Endodermal cell (in vitro differentiated cells): ENCODE measurements at regions not wholly inside any gene's neighbourhood (a gene's known extent, or its start where the extent isn't known, plus 50 kb on each side); places are given as distances from the start of the nearest gene placed in this dataset.
A peak's percentile ranks its signal among the peaks of the same experiment; 100 is the strongest.

ENCODE experiments used
- DNase-seq: peaks from one replicate; pipeline ENCODE4 v3.0.0-alpha.2; 2017
- H3K27ac ChIP-seq: 2 replicates; pipeline ENCODE4 v1.5.1; 2013; ENCODE audit warnings: mild to moderate bottlenecking, low read depth, low read length, moderate library complexity
- H3K27me3 ChIP-seq: 2 replicates; pipeline ENCODE4 v1.6.1; 2013; ENCODE audit warnings: mild to moderate bottlenecking, low read length, moderate library complexity; ENCODE audit not compliant: insufficient read depth, control insufficient read depth, poor library complexity, severe bottlenecking
- H3K36me3 ChIP-seq: 2 replicates; pipeline ENCODE4 v1.7.0; 2013; ENCODE audit warnings: mild to moderate bottlenecking, low read length, moderate library complexity; ENCODE audit not compliant: control insufficient read depth, insufficient read depth
- H3K4me1 ChIP-seq: one replicate; pipeline ENCODE4 v1.7.0; 2013; ENCODE audit warnings: low read length; ENCODE audit not compliant: control insufficient read depth, insufficient read depth
- H3K4me3 ChIP-seq: 2 replicates; pipeline ENCODE4 v1.5.1; 2013; ENCODE audit warnings: mild to moderate bottlenecking, low read length, moderate library complexity
- H3K9ac ChIP-seq: 2 replicates; pipeline ENCODE4 v1.6.1; 2013; ENCODE audit warnings: mild to moderate bottlenecking, low read length, moderate library complexity; ENCODE audit not compliant: poor library complexity, severe bottlenecking; ENCODE audit errors: extremely low read depth
- H3K9me3 ChIP-seq: 2 replicates; pipeline ENCODE4 v1.6.1; 2013; ENCODE audit warnings: mild to moderate bottlenecking, low read length, moderate library complexity; ENCODE audit not compliant: control insufficient read depth
- H3K27ac Mint-ChIP-seq: 2 replicates; pipeline ENCODE4 v1.8.0; 2020; ENCODE audit warnings: mixed read lengths
- H3K27me3 Mint-ChIP-seq: 2 replicates; pipeline ENCODE4 v1.8.0; 2021; ENCODE audit warnings: mild to moderate bottlenecking, mixed read lengths; ENCODE audit not compliant: insufficient read depth
- H3K36me3 Mint-ChIP-seq: 2 replicates; pipeline ENCODE4 v1.8.0; 2020; ENCODE audit warnings: low read depth, mixed read lengths
- H3K4me1 Mint-ChIP-seq: 2 replicates; pipeline ENCODE4 v1.8.0; 2020; ENCODE audit warnings: mixed read lengths
- H3K4me3 Mint-ChIP-seq: 2 replicates; pipeline ENCODE4 v1.8.0; 2020; ENCODE audit warnings: mild to moderate bottlenecking, moderate library complexity, mixed read lengths
- H3K9me3 Mint-ChIP-seq: 2 replicates; pipeline ENCODE4 v1.8.0; 2020; ENCODE audit warnings: mild to moderate bottlenecking, mixed read lengths
- WGBS, 2 experiments: methylation state at CpG; one replicate each; pipeline versions ENCODE4 v1.1.5 to v1.1.7; 2013; ENCODE audit warnings: missing lambda C conversion rate in 2 of 2, mixed read lengths in 1 of 2; ENCODE audit not compliant: insufficient coverage in 1 of 2, insufficient read length in 1 of 2; 5-methylcytosine and 5-hydroxymethylcytosine counted together
- TF ChIP-seq, protein P1 (sequence below): fragments of 200-600 bp; sonication (generic); conservative IDR thresholded peaks from 2 replicates; pipeline ENCODE4 v1.5.0; 2021; ENCODE audit warnings: antibody characterized with exemption, mild to moderate bottlenecking

DNA sequence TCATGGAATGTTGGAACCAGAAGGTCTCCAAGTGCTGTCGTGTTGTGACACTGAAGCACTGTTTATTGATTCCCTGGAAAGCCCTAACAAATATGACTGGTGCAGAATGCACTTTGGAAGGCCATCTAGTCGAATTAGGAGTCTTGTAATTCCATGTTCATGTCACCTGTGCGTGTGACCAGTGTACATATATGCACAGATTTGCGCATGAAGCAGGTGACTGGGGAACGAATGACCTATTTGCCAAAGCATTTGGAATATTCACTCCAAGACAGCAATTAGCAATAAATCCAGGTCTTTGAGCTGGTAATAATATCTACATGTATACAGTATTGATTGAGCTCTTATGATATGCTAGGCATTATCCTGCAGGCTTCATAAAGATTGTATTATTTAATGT is 177.5 kb upstream of the PFN2 start:
- peaks cover 10% of the 10 kb centered on the region for H3K4me1 Mint-ChIP-seq
- TF ChIP-seq, protein P1, sequence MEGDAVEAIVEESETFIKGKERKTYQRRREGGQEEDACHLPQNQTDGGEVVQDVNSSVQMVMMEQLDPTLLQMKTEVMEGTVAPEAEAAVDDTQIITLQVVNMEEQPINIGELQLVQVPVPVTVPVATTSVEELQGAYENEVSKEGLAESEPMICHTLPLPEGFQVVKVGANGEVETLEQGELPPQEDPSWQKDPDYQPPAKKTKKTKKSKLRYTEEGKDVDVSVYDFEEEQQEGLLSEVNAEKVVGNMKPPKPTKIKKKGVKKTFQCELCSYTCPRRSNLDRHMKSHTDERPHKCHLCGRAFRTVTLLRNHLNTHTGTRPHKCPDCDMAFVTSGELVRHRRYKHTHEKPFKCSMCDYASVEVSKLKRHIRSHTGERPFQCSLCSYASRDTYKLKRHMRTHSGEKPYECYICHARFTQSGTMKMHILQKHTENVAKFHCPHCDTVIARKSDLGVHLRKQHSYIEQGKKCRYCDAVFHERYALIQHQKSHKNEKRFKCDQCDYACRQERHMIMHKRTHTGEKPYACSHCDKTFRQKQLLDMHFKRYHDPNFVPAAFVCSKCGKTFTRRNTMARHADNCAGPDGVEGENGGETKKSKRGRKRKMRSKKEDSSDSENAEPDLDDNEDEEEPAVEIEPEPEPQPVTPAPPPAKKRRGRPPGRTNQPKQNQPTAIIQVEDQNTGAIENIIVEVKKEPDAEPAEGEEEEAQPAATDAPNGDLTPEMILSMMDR = no peak

DNA sequence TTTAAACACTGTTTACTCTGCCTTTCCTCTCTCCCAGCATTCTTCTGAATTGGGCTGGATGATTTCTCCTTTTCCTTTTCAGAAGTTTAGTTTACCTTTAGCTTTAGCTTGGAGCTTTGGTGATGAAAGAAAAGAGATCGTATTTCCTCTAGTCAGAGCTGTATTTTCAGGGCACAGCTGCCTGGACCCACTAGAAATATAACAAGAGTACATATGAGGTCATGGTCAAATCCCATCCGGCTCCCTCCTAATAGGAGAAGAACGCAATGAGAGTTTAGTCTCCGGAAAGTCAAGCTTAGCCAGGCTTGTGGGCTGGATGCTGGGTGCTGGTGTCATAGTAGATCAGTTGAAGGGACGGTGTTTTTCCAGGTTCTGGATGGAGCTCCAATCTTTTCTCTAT is 177.1 kb upstream of the PFN2 start:
- Mint-ChIP-seq H3K4me1 (peaks cover 14% of the 10 kb centered on the region), H3K4me3 (no peak overlapping the region), H3K36me3 (no peaks in the 10 kb centered on the region), H3K9me3 (no peaks in the 10 kb centered on the region), H3K27me3 (no peaks in the 10 kb centered on the region), H3K27ac (no peak overlapping the region)
- H3K36me3 ChIP-seq = no peaks in the 10 kb centered on the region
- no peaks in the 10 kb centered on the region for H3K9me3 ChIP-seq
- H3K9ac ChIP-seq = no peak overlapping the region
- H3K4me3 ChIP-seq = no peak overlapping the region
- DNase-seq = no peak
- 94% methylated on average over 3 to 5 of the region's 5 CpGs for WGBS, 2 experiments
- no peaks in the 10 kb centered on the region for H3K27me3 ChIP-seq
- TF ChIP-seq, protein P1 = no peak
- H3K4me1 ChIP-seq = peaks cover 5% of the 10 kb centered on the region
- peak overlapping the region; percentile 36 for H3K27ac ChIP-seq

More for the DNA sequence above, 177.5 kb upstream of the PFN2 start:
- H3K9ac ChIP-seq = no peak overlapping the region
- Mint-ChIP-seq H3K4me3 (no peak overlapping the region), H3K27ac (no peak overlapping the region), H3K9me3 (no peaks in the 10 kb centered on the region), H3K27me3 (no peaks in the 10 kb centered on the region), H3K36me3 (no peaks in the 10 kb centered on the region)
- H3K9me3 ChIP-seq = no peaks in the 10 kb centered on the region
- WGBS, 2 experiments = 93 to 100% methylated on average over 4 to 5 of the region's 5 CpGs
- no peaks in the 10 kb centered on the region for H3K27me3 ChIP-seq
- no peak overlapping the region for H3K4me3 ChIP-seq
- H3K4me1 ChIP-seq = peaks cover 5% of the 10 kb centered on the region
- no peak overlapping the region for H3K27ac ChIP-seq
- H3K36me3 ChIP-seq = no peaks in the 10 kb centered on the region
- no peak for DNase-seq

DNA sequence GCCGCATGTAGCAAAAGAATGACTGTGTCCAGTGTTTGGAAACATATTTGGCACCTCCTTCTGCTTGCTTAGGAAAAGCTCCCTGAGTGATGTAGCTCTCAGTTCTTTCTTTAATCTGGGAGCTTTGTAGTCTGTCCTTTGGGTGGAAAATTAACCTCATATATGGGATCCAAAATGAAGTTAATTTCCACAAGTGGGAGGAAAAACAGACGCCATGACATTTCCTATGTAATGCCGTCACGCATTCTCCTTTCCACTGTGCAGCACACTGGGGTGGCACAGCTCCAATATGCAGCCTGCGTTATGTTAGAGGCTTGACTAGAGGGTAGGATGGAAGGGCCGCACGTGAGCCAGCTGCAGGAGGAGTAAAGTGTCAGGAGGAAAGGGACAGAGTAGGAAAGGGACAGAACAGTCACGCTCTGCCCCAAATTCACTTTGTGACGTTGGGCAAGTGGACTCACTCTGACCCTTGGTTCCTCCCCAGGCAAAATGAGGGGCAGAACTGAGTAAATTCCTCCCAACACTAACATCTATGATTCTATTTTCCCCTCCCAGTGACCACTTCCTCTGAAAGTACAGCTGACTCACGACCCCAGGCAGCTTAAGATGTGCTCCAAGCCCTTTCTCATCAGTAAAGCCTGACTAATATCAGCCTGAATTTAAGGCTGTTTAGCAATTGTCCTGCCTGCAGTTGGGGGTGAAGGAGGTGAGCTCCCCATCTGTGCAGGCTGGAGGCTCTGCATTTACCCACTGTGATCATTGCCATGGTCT is 176.5 kb upstream of the PFN2 start:
- Mint-ChIP-seq H3K4me1 (peaks cover 14% of the 10 kb centered on the region), H3K9me3 (no peaks in the 10 kb centered on the region), H3K4me3 (no peak overlapping the region), H3K36me3 (no peaks in the 10 kb centered on the region), H3K27me3 (no peaks in the 10 kb centered on the region), H3K27ac (no peak overlapping the region)
- Histone ChIP-seq H3K27me3 (no peaks in the 10 kb centered on the region), H3K36me3 (no peaks in the 10 kb centered on the region), H3K4me1 (peaks cover 5% of the 10 kb centered on the region), H3K27ac (peak overlapping the region; percentile 36), H3K9ac (no peak overlapping the region), H3K4me3 (no peak overlapping the region), H3K9me3 (no peaks in the 10 kb centered on the region)
- 80 to 92% methylated on average over 7 to 10 of the region's 10 CpGs for WGBS, 2 experiments
- DNase-seq = no peak
- TF ChIP-seq, protein P1 = no peak
